ENCODE measurements at regions not wholly inside any gene's neighbourhood (a gene's known extent, or its start where the extent isn't known, plus 50 kb on each side); places are given as distances from the start of the nearest gene placed in this dataset.

- peaks cover 26% of the 10 kb centered on the region for H3K4me1 ChIP-seq (ENCODE audit: insufficient read depth, low read length)
- H3K9me3 ChIP-seq (ENCODE audit: insufficient read depth, low read depth, low read length), result no peaks in the 10 kb centered on the region
- no peak overlapping the region for H3K27ac ChIP-seq (ENCODE audit: low read depth, low read length)
- no peak overlapping the region for H3K4me3 ChIP-seq (ENCODE audit: low read length)
- no peak overlapping the region for H3K9ac ChIP-seq (ENCODE audit: low read depth, low read length)
- no peaks in the 10 kb centered on the region for H3K36me3 ChIP-seq (ENCODE audit: insufficient read depth, low read length)
- H3K27me3 ChIP-seq (ENCODE audit: insufficient read depth, low read length), result no peaks in the 10 kb centered on the region
These were observed 139.7 kb downstream of the C9orf152 start for GRCh38 chr9:110068212-110068611.

DNA sequence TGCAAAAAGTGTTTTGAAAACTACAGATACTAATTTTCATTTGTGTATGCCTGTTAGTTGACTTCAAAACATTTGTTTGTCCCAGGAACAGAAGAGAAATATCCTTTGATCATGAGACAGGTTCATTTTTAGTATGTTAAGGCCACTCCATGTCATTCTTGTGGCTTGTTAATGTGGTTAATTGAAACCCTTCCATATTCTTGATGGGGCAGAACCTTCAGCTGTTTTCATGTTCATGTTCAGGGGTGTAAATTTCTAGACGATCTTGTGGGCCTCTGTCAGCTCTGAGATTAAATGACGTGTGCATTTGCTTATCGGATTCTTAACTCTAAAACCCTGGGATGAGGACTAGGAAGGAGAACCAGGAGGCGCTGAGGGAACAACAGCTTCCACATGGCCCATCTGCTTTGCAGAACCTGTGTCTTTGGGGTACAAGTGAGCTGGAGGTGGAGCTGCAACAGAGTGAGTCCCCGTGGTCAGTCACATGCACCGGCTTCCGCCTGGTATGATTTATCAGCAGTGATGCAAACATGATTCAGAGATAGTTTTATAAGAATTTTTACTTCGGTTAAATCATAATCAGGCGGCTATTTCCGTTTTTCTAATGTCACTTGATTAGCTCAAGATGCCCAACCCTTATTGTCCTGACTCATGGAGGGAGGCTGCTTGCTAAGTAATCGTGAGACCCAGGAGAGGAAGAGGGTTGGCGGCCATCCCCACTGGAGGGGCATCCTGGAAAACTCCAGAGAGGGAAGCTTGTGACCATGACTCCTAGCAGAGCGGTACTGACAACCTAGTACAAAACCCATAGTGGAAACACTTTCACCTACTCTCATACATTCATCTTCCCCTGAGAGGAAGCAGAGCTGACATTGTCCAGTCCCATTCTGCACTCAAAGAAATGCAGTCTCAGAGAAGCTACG, 138.4 kb downstream of the C9orf152 start:
- H3K4me1 ChIP-seq (ENCODE audit: insufficient read depth, low read length), result peaks cover 28% of the 10 kb centered on the region
- no peaks in the 10 kb centered on the region for H3K27me3 ChIP-seq (ENCODE audit: insufficient read depth, low read length)
- no peak overlapping the region for H3K9ac ChIP-seq (ENCODE audit: low read depth, low read length)
- WGBS, result 93% methylated on average over 14 of the region's 14 CpGs
- H3K36me3 ChIP-seq (ENCODE audit: insufficient read depth, low read length), result no peaks in the 10 kb centered on the region
- no peak overlapping the region for H3K4me3 ChIP-seq (ENCODE audit: low read length)
- H3K9me3 ChIP-seq (ENCODE audit: insufficient read depth, low read depth, low read length), result no peaks in the 10 kb centered on the region
- H3K27ac ChIP-seq (ENCODE audit: low read depth, low read length), result no peak overlapping the region

GRCh38 chr9:110072597-110073355, 135.2 kb downstream of the C9orf152 start:
- peaks cover 16% of the 10 kb centered on the region for H3K4me1 ChIP-seq (ENCODE audit: insufficient read depth, low read length)
- no peak overlapping the region for H3K27ac ChIP-seq (ENCODE audit: low read depth, low read length)
- no peaks in the 10 kb centered on the region for H3K9me3 ChIP-seq (ENCODE audit: insufficient read depth, low read depth, low read length)
- H3K27me3 ChIP-seq (ENCODE audit: insufficient read depth, low read length), result no peaks in the 10 kb centered on the region
- 0 out of 2 replicates have a peak overlapping the region, but pooled peaks have one; percentile 3 for H3K9ac ChIP-seq (ENCODE audit: low read depth, low read length)
- no peaks in the 10 kb centered on the region for H3K36me3 ChIP-seq (ENCODE audit: insufficient read depth, low read length)
- no peak overlapping the region for H3K4me3 ChIP-seq (ENCODE audit: low read length)
- 95% methylated on average over 4 of the region's 5 CpGs for WGBS

GRCh38 chr9:110073356-110073905, 134.5 kb downstream of the C9orf152 start:
- Histone ChIP-seq H3K4me1 (ENCODE audit: insufficient read depth, low read length) (peaks cover 11% of the 10 kb centered on the region), H3K9me3 (ENCODE audit: insufficient read depth, low read depth, low read length) (no peaks in the 10 kb centered on the region), H3K9ac (ENCODE audit: low read depth, low read length) (no peak overlapping the region), H3K4me3 (ENCODE audit: low read length) (no peak overlapping the region), H3K36me3 (ENCODE audit: insufficient read depth, low read length) (no peaks in the 10 kb centered on the region), H3K27ac (ENCODE audit: low read depth, low read length) (no peak overlapping the region), H3K27me3 (ENCODE audit: insufficient read depth, low read length) (no peaks in the 10 kb centered on the region)

DNA sequence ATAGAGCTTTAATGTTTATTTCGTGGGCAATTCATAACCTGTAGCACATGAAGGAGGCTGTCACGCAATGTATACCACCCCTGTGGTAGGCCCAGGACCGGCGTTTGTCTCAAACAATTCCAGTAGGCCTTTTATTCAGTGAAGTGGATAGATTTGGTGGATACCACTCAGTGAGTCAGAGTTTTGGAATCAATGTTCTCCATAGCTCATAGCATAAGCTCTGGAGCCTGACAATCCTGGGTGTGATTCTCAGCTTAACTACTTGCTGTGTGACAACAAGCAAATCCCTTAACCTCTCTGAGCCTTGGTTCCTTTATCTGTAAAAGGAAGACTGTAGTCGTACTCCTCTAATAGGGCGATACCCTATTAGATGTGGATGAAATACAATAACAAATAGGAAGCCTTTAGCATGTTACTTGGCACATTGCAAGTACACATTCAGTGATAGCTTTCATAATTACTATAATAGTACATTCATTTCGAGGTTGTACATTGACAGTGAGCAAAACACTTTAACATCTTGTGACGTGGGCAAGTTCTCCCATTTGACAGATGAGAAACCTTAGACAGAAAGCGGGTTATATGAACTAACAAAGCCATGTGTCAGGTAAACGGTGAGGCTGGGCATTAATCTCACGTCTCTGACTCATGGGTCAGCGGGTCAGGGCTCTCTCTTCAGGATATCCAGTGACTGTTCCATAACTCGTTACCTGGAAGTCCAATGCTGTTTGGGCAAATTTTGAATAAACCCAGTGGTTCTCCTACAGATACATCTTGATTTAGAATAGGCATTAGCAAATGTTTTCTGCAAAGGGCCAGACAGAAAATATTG, 130.8 kb downstream of the C9orf152 start:
- Histone ChIP-seq H3K9ac (ENCODE audit: low read depth, low read length) (no peak overlapping the region), H3K27me3 (ENCODE audit: insufficient read depth, low read length) (no peaks in the 10 kb centered on the region), H3K9me3 (ENCODE audit: insufficient read depth, low read depth, low read length) (no peaks in the 10 kb centered on the region), H3K27ac (ENCODE audit: low read depth, low read length) (no peak overlapping the region), H3K4me1 (ENCODE audit: insufficient read depth, low read length) (peaks cover 16% of the 10 kb centered on the region), H3K36me3 (ENCODE audit: insufficient read depth, low read length) (no peaks in the 10 kb centered on the region), H3K4me3 (ENCODE audit: low read length) (no peak overlapping the region)
- 88% methylated on average over 13 of the region's 13 CpGs for WGBS

- WGBS, result 93% methylated on average over 7 of the region's 7 CpGs
- Histone ChIP-seq H3K9me3 (ENCODE audit: insufficient read depth, low read depth, low read length) (no peaks in the 10 kb centered on the region), H3K4me3 (ENCODE audit: low read length) (no peak overlapping the region), H3K36me3 (ENCODE audit: insufficient read depth, low read length) (no peaks in the 10 kb centered on the region), H3K27me3 (ENCODE audit: insufficient read depth, low read length) (no peaks in the 10 kb centered on the region), H3K9ac (ENCODE audit: low read depth, low read length) (no peak overlapping the region), H3K27ac (ENCODE audit: low read depth, low read length) (no peak overlapping the region), H3K4me1 (ENCODE audit: insufficient read depth, low read length) (peaks cover 13% of the 10 kb centered on the region)
These were observed 130.0 kb downstream of the C9orf152 start for GRCh38 chr9:110077925-110078324.

GRCh38 chr9:110078604-110079003, 129.4 kb downstream of the C9orf152 start:
- 89% methylated on average over 4 of the region's 4 CpGs for WGBS
- H3K4me1 ChIP-seq (ENCODE audit: insufficient read depth, low read length), result peaks cover 8% of the 10 kb centered on the region
- no peak overlapping the region for H3K4me3 ChIP-seq (ENCODE audit: low read length)
- H3K36me3 ChIP-seq (ENCODE audit: insufficient read depth, low read length), result no peaks in the 10 kb centered on the region
- H3K9me3 ChIP-seq (ENCODE audit: insufficient read depth, low read depth, low read length), result no peaks in the 10 kb centered on the region
- no peak overlapping the region for H3K9ac ChIP-seq (ENCODE audit: low read depth, low read length)
- H3K27me3 ChIP-seq (ENCODE audit: insufficient read depth, low read length), result no peaks in the 10 kb centered on the region
- H3K27ac ChIP-seq (ENCODE audit: low read depth, low read length), result no peak overlapping the region

DNA sequence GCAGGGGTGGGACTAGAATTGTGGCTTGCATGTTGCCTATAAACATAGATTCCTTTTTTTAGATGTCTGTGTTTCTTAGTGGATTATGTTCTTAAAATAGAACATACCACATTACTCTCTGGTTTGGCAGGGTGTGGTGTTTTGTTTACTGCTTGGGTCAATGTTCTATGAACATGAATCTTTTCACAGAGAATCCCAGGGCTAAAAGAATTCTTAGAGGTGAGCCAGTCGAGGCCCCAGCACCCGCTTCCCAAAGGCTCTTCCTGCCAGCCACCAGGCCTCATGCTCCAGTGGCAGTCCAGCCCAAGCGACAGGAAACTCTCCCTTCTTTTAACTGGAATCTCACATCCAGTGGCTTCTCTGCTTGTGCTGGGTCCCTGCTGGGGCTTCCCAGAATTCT, 126.6 kb downstream of the C9orf152 start:
- Histone ChIP-seq H3K27ac (ENCODE audit: low read depth, low read length) (no peak overlapping the region), H3K4me3 (ENCODE audit: low read length) (no peak overlapping the region), H3K27me3 (ENCODE audit: insufficient read depth, low read length) (no peaks in the 10 kb centered on the region), H3K4me1 (ENCODE audit: insufficient read depth, low read length) (peaks cover 8% of the 10 kb centered on the region), H3K9ac (ENCODE audit: low read depth, low read length) (no peak overlapping the region), H3K9me3 (ENCODE audit: insufficient read depth, low read depth, low read length) (no peaks in the 10 kb centered on the region), H3K36me3 (ENCODE audit: insufficient read depth, low read length) (no peaks in the 10 kb centered on the region)
- WGBS, result 77% methylated on average over 3 of the region's 3 CpGs

GRCh38 chr9:110083866-110084265, 124.1 kb downstream of the C9orf152 start:
- H3K36me3 ChIP-seq (ENCODE audit: insufficient read depth, low read length), result no peaks in the 10 kb centered on the region
- no peak overlapping the region for H3K27ac ChIP-seq (ENCODE audit: low read depth, low read length)
- WGBS, result 92% methylated on average over 3 of the region's 3 CpGs
- no peaks in the 10 kb centered on the region for H3K27me3 ChIP-seq (ENCODE audit: insufficient read depth, low read length)
- no peak overlapping the region for H3K9ac ChIP-seq (ENCODE audit: low read depth, low read length)
- H3K9me3 ChIP-seq (ENCODE audit: insufficient read depth, low read depth, low read length), result no peaks in the 10 kb centered on the region
- no peak overlapping the region for H3K4me3 ChIP-seq (ENCODE audit: low read length)
- peaks cover 8% of the 10 kb centered on the region for H3K4me1 ChIP-seq (ENCODE audit: insufficient read depth, low read length)

GRCh38 chr9:110086537-110086936, 121.4 kb downstream of the C9orf152 start:
- 96% methylated on average over 1 of the region's 1 CpG for WGBS
- Histone ChIP-seq H3K36me3 (ENCODE audit: insufficient read depth, low read length) (no peaks in the 10 kb centered on the region), H3K27ac (ENCODE audit: low read depth, low read length) (no peak overlapping the region), H3K9me3 (ENCODE audit: insufficient read depth, low read depth, low read length) (no peaks in the 10 kb centered on the region), H3K4me1 (ENCODE audit: insufficient read depth, low read length) (peaks cover 10% of the 10 kb centered on the region), H3K27me3 (ENCODE audit: insufficient read depth, low read length) (no peaks in the 10 kb centered on the region), H3K4me3 (ENCODE audit: low read length) (no peak overlapping the region), H3K9ac (ENCODE audit: low read depth, low read length) (no peak overlapping the region)
